K562 (cell line): ENCODE measurements at regions not wholly inside any gene's neighbourhood (a gene's known extent, or its start where the extent isn't known, plus 50 kb on each side); places are given as distances from the start of the nearest gene placed in this dataset.

ENCODE experiments used
- ATAC-seq: fragments of 200-7000 bp; cut with Tn5 transposase; 3 replicates; pipeline ENCODE4 v1.9.1; 2020; ENCODE audit warnings: moderate library complexity
- BruUV-seq: library from RNA; stranded (reverse); fragments of 400-500 nt; replicated peaks from 2 replicates; lab custom pipeline; 2021; lab: Mats Ljungman, UMichigan
- CTCF ChIA-PET: fragments of 300-600 bp; formaldehyde crosslinking; extraction: SDS; loops from one replicate; lab custom pipeline; 2021; ENCODE audit warnings: low intra/inter-chr PET ratio; lab: Yijun Ruan, JAX
- POLR2A ChIA-PET: fragments of 300-600, 350-650 bp; sonication (Branson Sonifier 250); formaldehyde crosslinking; extraction: SDS; loops from one replicate; lab custom pipeline; 2021; ENCODE audit warnings: antibody characterized with exemption, inconsistent platforms; lab: Yijun Ruan, JAX
- DNase-seq, 4 experiments: peaks; one replicate each; pipeline versions ENCODE4 v3.0.0 to v3.0.0-alpha.2; 2011 to 2018; ENCODE audit warnings: low spot score in 3 of 4, mixed read lengths in 3 of 4; ENCODE audit errors: extremely low read depth in 1 of 4
- FAIRE-seq: peaks from 2 replicates; lab custom pipeline; 2011; peaks lifted over from hg19 to GRCh38; lab: Jason Lieb, UNC
- H2AFZ ChIP-seq: 2 replicates; pipeline ENCODE4 v1.6.0; 2011; ENCODE audit warnings: low read depth, low read length, control low read depth, inconsistent platforms
- H3K27ac ChIP-seq: fragments of 200-600 bp; 3 replicates; pipeline ENCODE4 v1.8.0; 2011; ENCODE audit warnings: low read depth, mild to moderate bottlenecking, control low read depth, inconsistent platforms, low read length, moderate library complexity, mixed read lengths; ENCODE audit errors: extremely low read depth
- H3K27me3 ChIP-seq, 2 experiments: fragments of 300-600 bp in 1 of 2; 2 replicates in 1 of 2; 3 replicates in 1 of 2; pipeline versions ENCODE4 v1.6.0 to v1.8.0; 2011; ENCODE audit warnings: inconsistent platforms in 2 of 2, low read length in 2 of 2, mild to moderate bottlenecking in 1 of 2, mixed read lengths in 1 of 2, moderate library complexity in 1 of 2; ENCODE audit not compliant: control insufficient read depth in 2 of 2, insufficient read depth in 2 of 2
- H3K36me3 ChIP-seq: fragments of 300-600 bp; 3 replicates; pipeline ENCODE4 v1.8.0; 2011; ENCODE audit warnings: mild to moderate bottlenecking, low read length, inconsistent platforms; ENCODE audit not compliant: control insufficient read depth, insufficient read depth
- H3K4me1 ChIP-seq, 2 experiments: fragments of 200-600 bp in 1 of 2; replicated peaks in 1 of 2; 2 replicates in 1 of 2; 3 replicates in 1 of 2; pipeline versions ENCODE4 v1.5.1 to v1.8.0; 2011; ENCODE audit warnings: inconsistent platforms in 2 of 2, low read length in 2 of 2, mild to moderate bottlenecking in 1 of 2, mixed read lengths in 1 of 2, moderate library complexity in 1 of 2; ENCODE audit not compliant: control insufficient read depth in 2 of 2, insufficient read depth in 2 of 2
- H3K4me2 ChIP-seq: 2 replicates; pipeline ENCODE4 v1.6.1; 2011; ENCODE audit warnings: low read length, control low read depth, inconsistent platforms, mixed read lengths; ENCODE audit not compliant: insufficient read depth
- H3K4me3 ChIP-seq: fragments of 200-600 bp; sonication (generic), shearing (Covaris generic); 2 replicates; pipeline ENCODE4 v1.5.1; 2016; ENCODE audit warnings: control low read depth, inconsistent platforms
- H3K79me2 ChIP-seq: fragments of 200-600 bp; 3 replicates; pipeline ENCODE4 v1.8.0; 2011; ENCODE audit warnings: low read length, inconsistent platforms; ENCODE audit not compliant: control insufficient read depth, insufficient read depth
- H3K9ac ChIP-seq, 2 experiments: 2 replicates each; pipeline versions ENCODE4 v1.6.0 to v1.6.1; 2011; ENCODE audit warnings: low read depth in 2 of 2, low read length in 2 of 2, control low read depth in 1 of 2, inconsistent platforms in 1 of 2, mild to moderate bottlenecking in 1 of 2, mixed read lengths in 1 of 2; ENCODE audit not compliant: insufficient read depth in 1 of 2
- H3K9me1 ChIP-seq: one replicate; pipeline ENCODE4 v1.6.0; 2011; ENCODE audit warnings: inconsistent platforms, mild to moderate bottlenecking, low read length, moderate library complexity; ENCODE audit not compliant: control insufficient read depth, insufficient read depth
- H3K9me3 ChIP-seq: replicated peaks from 2 replicates; pipeline ENCODE4 v1.5.1; 2011; ENCODE audit warnings: low read depth, low read length, inconsistent platforms; ENCODE audit not compliant: control insufficient read depth, insufficient read depth
- H4K20me1 ChIP-seq: replicated peaks from 2 replicates; pipeline ENCODE4 v1.6.1; 2011; ENCODE audit warnings: low read length, inconsistent platforms, mixed read lengths; ENCODE audit not compliant: control insufficient read depth, insufficient read depth
- CEBPZ ChIP-seq: fragments of 150-350 bp; IDR thresholded peaks from 2 replicates; pipeline ENCODE4 v1.6.1; 2014; ENCODE audit warnings: low read depth, mild to moderate bottlenecking, low read length, borderline replicate concordance
- ID3 ChIP-seq, 2 experiments: fragments of 250-450 bp in 1 of 2; fragments of 450-650 bp in 1 of 2; sonication (Bioruptor Pico) in 1 of 2; IDR thresholded peaks; 2 replicates each; pipeline versions ENCODE4 v1.6.1 to v1.8.0; 2016 to 2021; ENCODE audit warnings: mild to moderate bottlenecking in 2 of 2, moderate library complexity in 2 of 2, missing compliant biosample characterization in 1 of 2, missing genetic modification characterization in 1 of 2
- KDM4B ChIP-seq, 2 experiments: fragments of 450-650 bp in 1 of 2; sonication (generic) in 1 of 2; IDR thresholded peaks; 2 replicates each; pipeline ENCODE4 v1.6.1; 2016 to 2017; ENCODE audit warnings: borderline replicate concordance in 2 of 2, antibody characterized with exemption in 1 of 2, low read depth in 1 of 2, mild to moderate bottlenecking in 1 of 2
- LEF1 ChIP-seq: fragments of 450-650 bp; IDR thresholded peaks from 2 replicates; pipeline ENCODE4 v1.6.1; 2016; ENCODE audit warnings: mild to moderate bottlenecking
- NR4A1 ChIP-seq, 2 experiments: fragments of 250-450 bp in 1 of 2; fragments of 450-650 bp in 1 of 2; sonication (Bioruptor Pico) in 1 of 2; IDR thresholded peaks; 2 replicates each; pipeline versions ENCODE4 v1.4.0 to v1.6.1; 2016 to 2020; ENCODE audit warnings: mild to moderate bottlenecking in 2 of 2, missing compliant biosample characterization in 1 of 2, missing genetic modification characterization in 1 of 2, moderate library complexity in 1 of 2
- SIRT6 ChIP-seq: IDR thresholded peaks from one replicate; pipeline ENCODE4 v1.6.1; 2012; ENCODE audit warnings: low read depth, mild to moderate bottlenecking, control low read depth, inconsistent platforms, low read length, moderate library complexity
- ZBTB17 ChIP-seq: fragments of 450-650 bp; formaldehyde crosslinking; IDR thresholded peaks from 2 replicates; pipeline ENCODE4 v1.4.0; 2020; ENCODE audit warnings: mild to moderate bottlenecking
- ZNF134 ChIP-seq: fragments of 250-450 bp; sonication (Bioruptor Pico); conservative IDR thresholded peaks from 2 replicates; pipeline ENCODE4 v1.4.0; 2020
- ZNF23 ChIP-seq: fragments of 250-450 bp; sonication (Bioruptor Pico); IDR thresholded peaks from 2 replicates; pipeline ENCODE4 v1.4.0; 2020; ENCODE audit warnings: mild to moderate bottlenecking
- ZNF764 ChIP-seq: fragments of 250-450 bp; sonication (Bioruptor Pico); IDR thresholded peaks from 2 replicates; pipeline ENCODE4 v1.4.0; 2020; ENCODE audit warnings: low read depth, mild to moderate bottlenecking, moderate library complexity
- WGBS: fragments of 100-300 bp; shearing (Covaris generic); methylation state at CpG from one replicate; pipeline ENCODE4 v1.1.6; 2016; ENCODE audit warnings: low coverage, mixed read lengths; ENCODE audit not compliant: insufficient coverage; ENCODE audit errors: missing lambda C conversion rate; 5-methylcytosine and 5-hydroxymethylcytosine counted together
- in situ Hi-C: fragments of 300-500 bp; cut with MboI; formaldehyde crosslinking; loops from 4 replicates; pipeline ENCODE4 v1.15.0; 2018; ENCODE audit warnings: inconsistent platforms, mixed read lengths
- intact Hi-C: fragments of 100-400 bp; cut with micrococcal nuclease; formaldehyde crosslinking; loops from 2 replicates; pipeline ENCODE4 v1.14.2; 2022

GRCh38 chr16:87178977-87179376 lies 138.2 kb downstream of the C16orf95 start (continued):
- TF ChIP-seq NR4A1 (CRISPR knock-in tag; IDR thresholded peaks at IDR 0.05) (no peak), NR4A1 (tag; IDR thresholded peaks at IDR 0.05) (no peak)

- in situ Hi-C loops: no loop called here
- H4K20me1 ChIP-seq: peaks cover 15% of the 10 kb centered on the region
- no TSS peak for BruUV-seq
- no peak for ATAC-seq
- TF ChIP-seq SIRT6: no peak
- TF ChIP-seq, all 486 proteins: peak for 0
- ChIA-PET POLR2A (no interaction called here), CTCF (no interaction called here)
- 28% methylated on average over 6 of the region's 6 CpGs for WGBS
- Histone ChIP-seq H3K9ac (no peak overlapping the region), H3K9me1 (no peaks in the 10 kb centered on the region), H3K4me2 (no peak overlapping the region), H3K9me3 (no peaks in the 10 kb centered on the region), H3K4me1 (peaks cover 0 to 3% of the 10 kb centered on the region in 2 experiments; a peak in 3 of 5 replicates), H3K27ac (no peak overlapping the region), H2AFZ (no peak overlapping the region), H3K79me2 (no peaks in the 10 kb centered on the region), H3K36me3 (no peaks in the 10 kb centered on the region), H3K4me3 (no peak overlapping the region), H3K27me3 (peaks cover 20 to 69% of the 10 kb centered on the region in 2 experiments; a peak in 4 of 5 replicates)
- DNase-seq (no peak), FAIRE-seq (no peak)
- intact Hi-C loops: no loop called here
These were observed 137.1 kb downstream of the C16orf95 start for GRCh38 chr16:87180069-87180468.

- Histone ChIP-seq H3K27me3 (peaks cover 12 to 64% of the 10 kb centered on the region in 2 experiments; a peak in 4 of 5 replicates), H3K27ac (no peak overlapping the region), H3K4me3 (no peak overlapping the region), H3K9me1 (no peaks in the 10 kb centered on the region), H3K9ac (no peak overlapping the region), H3K36me3 (no peaks in the 10 kb centered on the region), H3K4me2 (no peak overlapping the region), H3K9me3 (peaks cover 7% of the 10 kb centered on the region), H3K4me1 (peaks cover 0 to 3% of the 10 kb centered on the region in 2 experiments; a peak in 3 of 5 replicates), H2AFZ (no peak overlapping the region), H3K79me2 (no peaks in the 10 kb centered on the region), H4K20me1 (peaks cover 15% of the 10 kb centered on the region)
- BruUV-seq: no TSS peak
- intact Hi-C loops (no loop called here), in situ Hi-C loops (no loop called here)
- WGBS: 6% methylated on average over 3 of the region's 3 CpGs
- ChIA-PET CTCF (no interaction called here), POLR2A (no interaction called here)
- ATAC-seq (no peak), FAIRE-seq (no peak), DNase-seq (no peak)
- no peak for TF ChIP-seq ZNF764 (CRISPR knock-in tag)
- TF ChIP-seq CEBPZ: no peak
- no peak for TF ChIP-seq ZNF23 (CRISPR knock-in tag)
- TF ChIP-seq ZBTB17 (CRISPR knock-in tag): no peak
- TF ChIP-seq ID3 (CRISPR knock-in tag; IDR thresholded peaks at IDR 0.05): no peak
- TF ChIP-seq ID3 (tag; IDR thresholded peaks at IDR 0.05): no peak
- no peak for TF ChIP-seq LEF1
- TF ChIP-seq ZNF134 (CRISPR knock-in tag): no peak
- no peak for TF ChIP-seq KDM4B (IDR thresholded peaks at IDR 0.05; ENCODE audit: borderline replicate concordance in 2 of 2, low read depth in 1 of 2)
These were observed 134.4 kb downstream of the C16orf95 start for GRCh38 chr16:87182759-87183158.
